Uterus (tissue), 3 donors: ENCODE measurements at regions not wholly inside any gene's neighbourhood (a gene's known extent, or its start where the extent isn't known, plus 50 kb on each side); places are given as distances from the start of the nearest gene placed in this dataset.

Experiments used
- DNase-seq, 2 donors: peaks; one replicate each; pipeline ENCODE4 v3.0.0-alpha.2; 2019 to 2020
- H3K27ac ChIP-seq, 2 donors: fragments of 200-600 bp; sonication (generic); 1 replicate in 1 of 2; 2 replicates in 1 of 2; pipeline ENCODE4 v1.5.1; 2016 to 2018
- H3K27me3 ChIP-seq, 2 donors: fragments of 200-600 bp; sonication (generic); one replicate each; pipeline ENCODE4 v1.5.1; 2018 to 2019; ENCODE audit warnings: control low read depth in 1 of 2
- H3K36me3 ChIP-seq, 2 donors: fragments of 200-600 bp; sonication (generic); one replicate each; pipeline ENCODE4 v1.5.1; 2019; ENCODE audit warnings: control low read depth in 1 of 2
- H3K4me1 ChIP-seq, 2 donors: fragments of 200-600 bp; sonication (generic); one replicate each; pipeline ENCODE4 v1.5.1; 2018 to 2019; ENCODE audit warnings: control low read depth in 1 of 2
- H3K4me3 ChIP-seq, 2 donors: fragments of 200-600 bp; sonication (generic); 1 replicate in 1 of 2; 2 replicates in 1 of 2; pipeline ENCODE4 v1.5.1; 2018 to 2019; ENCODE audit warnings: mild to moderate bottlenecking in 1 of 2
- H3K9me3 ChIP-seq, 2 donors: fragments of 200-600 bp; sonication (generic); one replicate each; pipeline ENCODE4 v1.5.1; 2019; ENCODE audit warnings: control low read depth in 1 of 2
- POLR2A ChIP-seq, 2 donors: fragments of 450-650 bp; IDR thresholded peaks; one replicate each; pipeline ENCODE4 v1.6.1; 2016; ENCODE audit warnings: antibody characterized with exemption in 2 of 2, mild to moderate bottlenecking in 1 of 2, moderate library complexity in 1 of 2
- intact Hi-C: fragments of 100-400 bp; cut with DNase I; formaldehyde crosslinking; loops from one replicate; pipeline ENCODE4 v1.15.1; 2023; ENCODE audit warnings: low total_unique reads
- TF ChIP-seq, protein P1 (sequence below), 4 experiments: fragments of 200-600 bp in 2 of 4; fragments of 450-650 bp in 2 of 4; sonication (generic) in 2 of 4; IDR thresholded peaks; one replicate each; pipeline ENCODE4 v1.5.1; 2016 to 2019; ENCODE audit warnings: antibody characterized with exemption in 4 of 4, mild to moderate bottlenecking in 2 of 4, moderate library complexity in 1 of 4
- donor health status: DM: yes; HTN: yes; CAD: no.

DNA sequence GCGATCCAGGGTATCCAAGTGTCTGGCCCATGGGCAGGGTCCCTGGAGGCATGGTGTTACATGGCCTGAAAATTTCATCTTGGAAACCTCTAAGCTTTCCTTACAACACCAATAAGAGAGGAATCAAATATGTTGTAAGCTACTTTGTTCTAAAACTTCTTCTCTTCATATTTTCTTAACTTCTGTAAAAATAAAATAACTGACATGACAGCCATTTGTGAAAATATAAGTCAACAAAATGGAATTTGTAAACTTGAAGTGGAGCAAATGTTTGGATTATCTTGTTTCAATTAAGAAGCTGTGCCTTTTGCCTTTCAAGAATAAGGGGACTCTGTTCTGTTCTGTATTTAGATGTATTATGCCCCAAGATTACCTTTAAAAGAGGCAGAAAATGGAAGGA is 319.7 kb downstream of the LPIN1 start:
- intact Hi-C loops = no loop called here
- H3K27ac ChIP-seq = no peak overlapping the region
- H3K4me1 ChIP-seq = no peaks in the 10 kb centered on the region
- H3K27me3 ChIP-seq = no peaks in the 10 kb centered on the region
- no peaks in the 10 kb centered on the region for H3K36me3 ChIP-seq
- no peak overlapping the region for H3K4me3 ChIP-seq
- DNase-seq = no peak
- TF ChIP-seq POLR2A (IDR thresholded peaks at IDR 0.05) = no peak
- TF ChIP-seq, protein P1, sequence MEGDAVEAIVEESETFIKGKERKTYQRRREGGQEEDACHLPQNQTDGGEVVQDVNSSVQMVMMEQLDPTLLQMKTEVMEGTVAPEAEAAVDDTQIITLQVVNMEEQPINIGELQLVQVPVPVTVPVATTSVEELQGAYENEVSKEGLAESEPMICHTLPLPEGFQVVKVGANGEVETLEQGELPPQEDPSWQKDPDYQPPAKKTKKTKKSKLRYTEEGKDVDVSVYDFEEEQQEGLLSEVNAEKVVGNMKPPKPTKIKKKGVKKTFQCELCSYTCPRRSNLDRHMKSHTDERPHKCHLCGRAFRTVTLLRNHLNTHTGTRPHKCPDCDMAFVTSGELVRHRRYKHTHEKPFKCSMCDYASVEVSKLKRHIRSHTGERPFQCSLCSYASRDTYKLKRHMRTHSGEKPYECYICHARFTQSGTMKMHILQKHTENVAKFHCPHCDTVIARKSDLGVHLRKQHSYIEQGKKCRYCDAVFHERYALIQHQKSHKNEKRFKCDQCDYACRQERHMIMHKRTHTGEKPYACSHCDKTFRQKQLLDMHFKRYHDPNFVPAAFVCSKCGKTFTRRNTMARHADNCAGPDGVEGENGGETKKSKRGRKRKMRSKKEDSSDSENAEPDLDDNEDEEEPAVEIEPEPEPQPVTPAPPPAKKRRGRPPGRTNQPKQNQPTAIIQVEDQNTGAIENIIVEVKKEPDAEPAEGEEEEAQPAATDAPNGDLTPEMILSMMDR (IDR thresholded peaks at IDR 0.05) = no peak
- no peaks in the 10 kb centered on the region for H3K9me3 ChIP-seq

GRCh38 chr2:12066986-12067385 is 320.6 kb downstream of the LPIN1 start:
- Histone ChIP-seq H3K36me3 (no peaks in the 10 kb centered on the region), H3K27ac (no peak overlapping the region), H3K4me3 (no peak overlapping the region), H3K4me1 (no peaks in the 10 kb centered on the region), H3K27me3 (no peaks in the 10 kb centered on the region), H3K9me3 (no peaks in the 10 kb centered on the region)
- intact Hi-C loops = no loop called here
- TF ChIP-seq, protein P1 (IDR thresholded peaks at IDR 0.05) = no peak
- no peak for TF ChIP-seq POLR2A (IDR thresholded peaks at IDR 0.05)
- DNase-seq = no peak

- Histone ChIP-seq H3K27me3 (no peaks in the 10 kb centered on the region), H3K36me3 (no peaks in the 10 kb centered on the region), H3K4me3 (no peak overlapping the region), H3K27ac (no peak overlapping the region), H3K4me1 (no peaks in the 10 kb centered on the region), H3K9me3 (no peaks in the 10 kb centered on the region)
- no peak for DNase-seq
- intact Hi-C loops = no loop called here
- TF ChIP-seq, protein P1 (IDR thresholded peaks at IDR 0.05) = no peak
- no peak for TF ChIP-seq POLR2A (IDR thresholded peaks at IDR 0.05)
These were observed 322.5 kb downstream of the LPIN1 start for GRCh38 chr2:12068796-12069538.

- Histone ChIP-seq H3K4me1 (no peaks in the 10 kb centered on the region), H3K4me3 (no peak overlapping the region), H3K36me3 (no peaks in the 10 kb centered on the region), H3K27me3 (no peaks in the 10 kb centered on the region), H3K27ac (no peak overlapping the region), H3K9me3 (no peaks in the 10 kb centered on the region)
- no peak for TF ChIP-seq POLR2A (IDR thresholded peaks at IDR 0.05)
- TF ChIP-seq, protein P1 (IDR thresholded peaks at IDR 0.05) = no peak
- intact Hi-C loops = no loop called here
- no peak for DNase-seq
These were observed 323.7 kb downstream of the LPIN1 start for GRCh38 chr2:12070153-12070552.

DNA sequence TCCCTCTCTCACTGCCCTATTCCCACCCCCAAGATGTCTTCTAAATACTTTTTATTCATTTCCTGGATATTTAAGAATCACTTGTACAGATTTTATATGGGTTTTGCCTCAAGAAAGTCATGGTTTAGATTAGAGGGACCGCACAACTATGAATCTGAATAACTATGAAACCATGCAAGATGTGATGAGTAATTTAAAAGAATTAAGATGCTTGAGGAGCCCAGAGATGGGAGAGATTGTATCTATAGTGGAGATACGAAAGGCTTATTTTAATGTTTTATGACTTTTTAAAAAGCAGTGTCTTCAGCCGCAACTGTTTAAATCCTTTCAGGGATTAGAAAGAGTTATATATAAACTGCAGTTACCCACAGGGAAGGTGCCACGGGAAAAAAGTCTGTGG is 324.1 kb downstream of the LPIN1 start:
- intact Hi-C loops = no loop called here
- Histone ChIP-seq H3K4me1 (no peaks in the 10 kb centered on the region), H3K36me3 (no peaks in the 10 kb centered on the region), H3K9me3 (no peaks in the 10 kb centered on the region), H3K27ac (no peak overlapping the region), H3K4me3 (no peak overlapping the region), H3K27me3 (no peaks in the 10 kb centered on the region)
- no peak for DNase-seq
- TF ChIP-seq POLR2A (IDR thresholded peaks at IDR 0.05) = no peak
- TF ChIP-seq, protein P1 (IDR thresholded peaks at IDR 0.05) = no peak
